GM13976 (cell line): ENCODE measurements at regions not wholly inside any gene's neighbourhood (a gene's known extent, or its start where the extent isn't known, plus 50 kb on each side); places are given as distances from the start of the nearest gene placed in this dataset.

ENCODE experiments used
- DNase-seq: peaks from one replicate; pipeline ENCODE4 v3.0.0; 2012; ENCODE audit warnings: low spot score
- in situ Hi-C: fragments of 300-500 bp; cut with MboI; formaldehyde crosslinking; loops from one replicate; pipeline ENCODE4 v1.12.0; 2022; ENCODE audit warnings: low sequenced_read_pairs, mixed read lengths, inconsistent platforms; ENCODE audit not compliant: unreplicated experiment
- TF ChIP-seq, protein P1 (sequence below): IDR thresholded peaks from 2 replicates; pipeline ENCODE4 v1.5.1; 2012; ENCODE audit warnings: borderline replicate concordance, mild to moderate bottlenecking; ENCODE audit not compliant: insufficient read depth; ENCODE audit errors: extremely low read depth, missing control alignments, control extremely low read depth

DNA sequence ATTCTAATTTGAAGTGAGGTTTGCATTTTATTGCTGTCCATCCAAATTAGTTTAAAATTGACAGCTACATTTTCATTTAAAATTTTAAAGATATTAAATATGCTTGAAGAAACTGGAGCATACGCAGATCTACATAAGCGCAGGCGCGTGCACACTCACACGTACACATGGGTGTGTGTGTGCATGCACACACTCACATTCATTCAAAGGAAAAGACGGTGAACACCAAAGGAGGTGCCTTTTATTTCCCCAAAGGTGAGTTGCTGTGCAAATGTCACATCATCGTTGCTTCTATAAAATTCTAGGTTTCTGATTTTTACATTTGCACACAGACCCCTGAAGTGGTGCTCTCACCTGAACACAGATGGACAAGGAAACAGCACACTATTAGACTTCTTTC lies 194.2 kb downstream of the GRB14 start:
- TF ChIP-seq, protein P1, sequence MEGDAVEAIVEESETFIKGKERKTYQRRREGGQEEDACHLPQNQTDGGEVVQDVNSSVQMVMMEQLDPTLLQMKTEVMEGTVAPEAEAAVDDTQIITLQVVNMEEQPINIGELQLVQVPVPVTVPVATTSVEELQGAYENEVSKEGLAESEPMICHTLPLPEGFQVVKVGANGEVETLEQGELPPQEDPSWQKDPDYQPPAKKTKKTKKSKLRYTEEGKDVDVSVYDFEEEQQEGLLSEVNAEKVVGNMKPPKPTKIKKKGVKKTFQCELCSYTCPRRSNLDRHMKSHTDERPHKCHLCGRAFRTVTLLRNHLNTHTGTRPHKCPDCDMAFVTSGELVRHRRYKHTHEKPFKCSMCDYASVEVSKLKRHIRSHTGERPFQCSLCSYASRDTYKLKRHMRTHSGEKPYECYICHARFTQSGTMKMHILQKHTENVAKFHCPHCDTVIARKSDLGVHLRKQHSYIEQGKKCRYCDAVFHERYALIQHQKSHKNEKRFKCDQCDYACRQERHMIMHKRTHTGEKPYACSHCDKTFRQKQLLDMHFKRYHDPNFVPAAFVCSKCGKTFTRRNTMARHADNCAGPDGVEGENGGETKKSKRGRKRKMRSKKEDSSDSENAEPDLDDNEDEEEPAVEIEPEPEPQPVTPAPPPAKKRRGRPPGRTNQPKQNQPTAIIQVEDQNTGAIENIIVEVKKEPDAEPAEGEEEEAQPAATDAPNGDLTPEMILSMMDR = no peak
- no peak for DNase-seq
- in situ Hi-C loops = no loop called here

DNA sequence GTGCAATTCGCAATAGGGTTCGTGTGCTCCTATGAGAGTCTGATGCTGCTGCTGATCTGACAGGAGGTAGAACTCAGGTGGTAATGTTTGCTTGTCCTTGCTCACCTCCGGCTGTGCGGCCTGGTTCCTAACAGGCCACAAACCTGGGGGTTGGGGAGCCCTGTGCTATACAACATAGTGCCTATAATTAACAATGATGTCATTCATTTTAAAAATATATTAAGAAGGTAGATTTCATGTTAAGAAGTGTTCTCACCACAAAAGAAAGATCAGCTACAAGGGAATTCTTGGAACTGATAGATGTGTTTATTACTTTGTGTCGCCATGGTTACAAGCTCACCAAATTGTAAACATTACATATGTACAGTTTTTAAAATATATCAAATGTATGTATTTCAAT lies 200.5 kb downstream of the GRB14 start:
- TF ChIP-seq, protein P1 = no peak
- in situ Hi-C loops = no loop called here

DNA sequence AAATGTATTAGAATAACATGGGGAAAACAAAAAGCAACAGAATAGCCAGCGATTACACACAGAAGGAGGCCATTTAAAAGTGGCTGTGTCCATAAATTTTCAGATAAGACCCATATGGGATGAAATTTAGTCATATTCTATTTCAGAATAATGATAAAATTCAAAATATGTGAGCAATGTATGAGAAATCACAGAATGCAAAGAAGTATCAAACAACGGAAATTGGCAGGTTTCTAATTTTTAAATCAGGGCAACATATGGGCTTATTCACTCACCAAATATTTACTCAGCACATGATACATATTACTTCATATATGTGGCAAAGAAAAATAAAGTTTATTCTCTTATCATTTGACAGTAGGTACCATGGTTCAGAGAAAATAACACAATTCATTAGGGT lies 208.5 kb downstream of the GRB14 start:
- TF ChIP-seq, protein P1 = no peak
- in situ Hi-C loops = no loop called here
- DNase-seq = no peak

More for the DNA sequence above, 200.5 kb downstream of the GRB14 start:
- DNase-seq = no peak

DNA sequence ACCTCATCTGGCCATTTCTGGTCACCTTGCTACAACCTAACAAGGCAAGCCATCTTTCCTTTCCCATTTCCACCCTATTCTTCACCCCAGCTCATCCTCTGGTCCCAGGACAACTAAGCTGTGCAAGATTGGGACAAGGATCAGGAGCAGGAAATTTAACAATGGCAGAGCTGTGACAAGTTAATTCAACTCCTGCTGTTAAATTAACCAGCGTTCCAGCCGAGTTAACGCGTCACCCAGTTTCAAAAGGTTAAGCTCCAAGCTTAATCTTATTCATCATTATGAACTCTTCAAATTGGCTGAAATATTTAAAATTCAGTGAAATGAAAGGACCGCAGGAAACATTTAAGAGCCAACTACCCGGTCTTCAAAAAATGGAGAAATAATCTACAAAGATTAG lies 231.9 kb downstream of the GRB14 start:
- DNase-seq = no peak
- in situ Hi-C loops = no loop called here
- TF ChIP-seq, protein P1 = no peak

DNA sequence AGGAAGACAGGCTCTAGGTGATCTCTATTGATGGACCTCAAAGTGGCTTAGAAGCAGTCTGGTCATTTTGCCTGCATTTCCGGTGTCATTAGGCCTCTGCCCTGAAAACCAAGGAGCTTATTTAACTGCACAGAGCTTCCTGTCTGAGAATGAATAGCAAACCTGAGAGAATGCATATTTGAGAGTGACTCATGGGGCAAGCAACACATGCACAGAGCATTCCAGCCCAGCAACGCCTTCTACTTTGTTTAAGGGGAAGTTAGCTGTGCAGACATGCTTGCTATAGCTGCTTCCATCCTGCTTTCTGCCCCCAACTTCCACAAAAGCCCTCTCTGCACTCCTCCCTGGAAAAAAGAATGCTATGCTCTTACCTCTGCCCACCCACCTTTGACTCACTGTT lies 232.8 kb downstream of the GRB14 start:
- TF ChIP-seq, protein P1 = no peak
- in situ Hi-C loops = no loop called here
- DNase-seq = no peak

DNA sequence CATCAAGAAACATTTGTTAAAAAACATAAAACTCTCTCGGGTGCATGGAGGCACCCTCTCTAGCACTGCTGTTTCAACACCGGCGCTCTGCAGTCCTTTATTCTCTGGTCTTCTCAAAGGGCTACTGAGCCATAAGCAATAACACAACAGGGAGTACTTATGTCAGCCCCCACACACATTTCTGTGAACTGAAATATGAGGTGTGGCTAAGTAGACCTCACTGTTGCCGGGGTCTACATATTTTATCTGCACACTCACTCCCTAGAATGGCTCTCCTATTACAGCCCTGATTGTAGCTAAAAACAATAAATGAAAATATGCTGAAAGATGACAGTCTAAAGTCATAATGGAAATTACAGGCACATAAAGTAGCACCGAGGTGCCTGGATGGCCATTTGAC lies 235.1 kb downstream of the GRB14 start:
- in situ Hi-C loops = no loop called here
- TF ChIP-seq, protein P1 = no peak
- DNase-seq = no peak

DNA sequence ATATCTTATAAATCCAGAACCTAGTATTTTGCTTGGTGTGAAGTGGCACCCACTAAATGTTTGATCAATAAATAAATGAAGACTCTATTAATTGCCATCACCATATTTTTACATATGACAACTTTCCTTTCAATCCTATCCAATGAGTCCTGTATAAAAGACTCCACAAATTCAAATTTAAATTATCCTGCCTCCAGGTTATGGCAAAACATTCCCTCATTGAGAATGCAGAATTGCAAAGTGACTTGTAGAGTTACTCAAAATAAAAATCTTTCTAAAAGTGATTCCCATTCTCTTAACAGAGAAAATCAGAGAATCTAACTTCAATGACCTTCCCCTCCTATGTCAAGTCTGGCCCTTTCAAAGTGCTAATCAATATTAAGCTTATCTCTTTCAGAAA lies 236.8 kb downstream of the GRB14 start:
- TF ChIP-seq, protein P1 = no peak
- in situ Hi-C loops = no loop called here
- DNase-seq = no peak
